Left lung (tissue), 4 donors: ENCODE measurements at regions not wholly inside any gene's neighbourhood (a gene's known extent, or its start where the extent isn't known, plus 50 kb on each side); places are given as distances from the start of the nearest gene placed in this dataset.

ENCODE experiments used
- ATAC-seq: fragments of 200-7000 bp; cut with Tn5 transposase; one replicate; pipeline ENCODE4 v1.9.1; 2020; ENCODE audit warnings: moderate library complexity
- DNase-seq, 4 donors: peaks; one replicate each; pipeline ENCODE4 v3.0.0-alpha.2; 2013 to 2020
- H3K27ac ChIP-seq, 2 donors: fragments of 200-600 bp; sonication (generic) in 1 of 2; one replicate each; pipeline versions ENCODE4 v1.5.0 to v1.8.0; 2020 to 2021
- H3K27me3 ChIP-seq, 2 donors: fragments of 200-600 bp; sonication (generic) in 1 of 2; one replicate each; pipeline versions ENCODE4 v1.5.0 to v1.8.0; 2020 to 2021
- H3K36me3 ChIP-seq, 2 donors: fragments of 200-600 bp; sonication (generic) in 1 of 2; one replicate each; pipeline versions ENCODE4 v1.5.0 to v1.8.0; 2020 to 2021
- H3K4me1 ChIP-seq, 2 donors: fragments of 200-600 bp; one replicate each; pipeline ENCODE4 v1.8.0; 2021
- H3K4me3 ChIP-seq, 2 donors: fragments of 200-600 bp; sonication (generic) in 1 of 2; one replicate each; pipeline versions ENCODE4 v1.5.0 to v1.8.0; 2020 to 2021; ENCODE audit warnings: mild to moderate bottlenecking in 1 of 2
- H3K9me3 ChIP-seq, 2 donors: fragments of 200-600 bp; sonication (generic) in 1 of 2; one replicate each; pipeline versions ENCODE4 v1.5.0 to v1.8.0; 2020 to 2021
- intact Hi-C, 2 donors: fragments of 100-400 bp; cut with DNase I; formaldehyde crosslinking; loops; one replicate each; pipeline versions ENCODE4 v1.11.2 to v1.14.2; 2022
- TF ChIP-seq, protein P1 (sequence below), 2 donors: fragments of 200-600 bp; sonication (generic) in 1 of 2; IDR thresholded peaks; one replicate each; pipeline versions ENCODE4 v1.5.0 to v1.8.0; 2021; ENCODE audit warnings: antibody characterized with exemption in 2 of 2
- donor health status: DM: no; HTN: yes; CAD: no.
- donor health status: DM: no; HTN: no; CAD: no.

GRCh38 chr2:6685447-6685846 is 180.3 kb downstream of the CMPK2 start:
- ATAC-seq (no peak), DNase-seq (no peak)
- Histone ChIP-seq H3K36me3 (no peaks in the 10 kb centered on the region), H3K9me3 (peaks cover 0 to 9% of the 10 kb centered on the region in 2 donors), H3K27ac (no peak overlapping the region), H3K27me3 (no peaks in the 10 kb centered on the region), H3K4me1 (no peaks in the 10 kb centered on the region), H3K4me3 (no peak overlapping the region)
- intact Hi-C loops: no loop called here
- TF ChIP-seq, protein P1, sequence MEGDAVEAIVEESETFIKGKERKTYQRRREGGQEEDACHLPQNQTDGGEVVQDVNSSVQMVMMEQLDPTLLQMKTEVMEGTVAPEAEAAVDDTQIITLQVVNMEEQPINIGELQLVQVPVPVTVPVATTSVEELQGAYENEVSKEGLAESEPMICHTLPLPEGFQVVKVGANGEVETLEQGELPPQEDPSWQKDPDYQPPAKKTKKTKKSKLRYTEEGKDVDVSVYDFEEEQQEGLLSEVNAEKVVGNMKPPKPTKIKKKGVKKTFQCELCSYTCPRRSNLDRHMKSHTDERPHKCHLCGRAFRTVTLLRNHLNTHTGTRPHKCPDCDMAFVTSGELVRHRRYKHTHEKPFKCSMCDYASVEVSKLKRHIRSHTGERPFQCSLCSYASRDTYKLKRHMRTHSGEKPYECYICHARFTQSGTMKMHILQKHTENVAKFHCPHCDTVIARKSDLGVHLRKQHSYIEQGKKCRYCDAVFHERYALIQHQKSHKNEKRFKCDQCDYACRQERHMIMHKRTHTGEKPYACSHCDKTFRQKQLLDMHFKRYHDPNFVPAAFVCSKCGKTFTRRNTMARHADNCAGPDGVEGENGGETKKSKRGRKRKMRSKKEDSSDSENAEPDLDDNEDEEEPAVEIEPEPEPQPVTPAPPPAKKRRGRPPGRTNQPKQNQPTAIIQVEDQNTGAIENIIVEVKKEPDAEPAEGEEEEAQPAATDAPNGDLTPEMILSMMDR (IDR thresholded peaks at IDR 0.05): no peak

DNA sequence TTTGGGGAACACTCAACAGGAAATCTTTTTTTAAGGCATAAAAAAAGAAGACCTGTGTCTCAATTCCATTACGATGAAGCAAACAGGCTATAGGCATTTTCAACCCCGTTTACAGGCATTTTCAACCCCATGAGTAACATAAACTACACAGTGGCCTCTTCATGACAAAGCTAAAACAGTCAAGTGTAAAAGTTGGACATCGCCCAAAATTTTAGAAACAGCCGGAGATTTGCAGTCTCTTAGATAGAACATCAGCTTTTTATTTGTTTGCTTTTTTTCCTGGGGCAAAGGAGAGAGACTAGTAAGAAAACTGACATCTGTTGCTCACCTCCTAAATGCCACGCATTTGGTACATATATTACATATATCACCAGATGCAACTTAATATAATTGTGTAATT is 173.7 kb downstream of the CMPK2 start:
- H3K4me1 ChIP-seq: no peaks in the 10 kb centered on the region
- intact Hi-C loops: no loop called here
- no peak overlapping the region for H3K27ac ChIP-seq
- H3K36me3 ChIP-seq: no peaks in the 10 kb centered on the region
- DNase-seq (peak in 2 of 4 donors; percentile 48 to 72), ATAC-seq (no peak)
- H3K4me3 ChIP-seq: no peak overlapping the region
- TF ChIP-seq, protein P1 (IDR thresholded peaks at IDR 0.05): no peak
- H3K9me3 ChIP-seq: peaks cover 0 to 6% of the 10 kb centered on the region in 2 donors
- no peaks in the 10 kb centered on the region for H3K27me3 ChIP-seq

DNA sequence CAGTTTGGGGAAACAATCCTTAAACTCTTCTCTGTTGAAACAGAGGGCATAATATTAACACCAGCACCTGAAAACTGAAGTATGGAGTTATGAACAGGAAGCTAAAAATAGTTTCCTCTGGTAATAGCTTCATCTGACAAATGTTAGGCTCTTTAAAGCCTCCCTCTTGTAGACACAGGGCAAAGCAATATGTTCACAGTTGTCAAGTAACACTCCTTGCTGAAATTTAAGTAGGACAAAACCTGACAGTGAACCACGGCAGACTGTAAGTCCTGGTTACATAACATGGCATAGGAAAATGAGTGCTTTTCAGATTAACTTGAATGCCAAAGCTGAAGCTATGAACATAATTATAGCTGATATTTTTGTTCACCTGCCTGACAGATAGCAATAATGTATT is 172.9 kb downstream of the CMPK2 start:
- no peaks in the 10 kb centered on the region for H3K36me3 ChIP-seq
- intact Hi-C loops: no loop called here
- H3K4me3 ChIP-seq: no peak overlapping the region
- H3K9me3 ChIP-seq: peaks cover 0 to under 1% of the 10 kb centered on the region in 2 donors
- ATAC-seq: peak; percentile 71
- no peak for DNase-seq
- no peak overlapping the region for H3K27ac ChIP-seq
- no peaks in the 10 kb centered on the region for H3K4me1 ChIP-seq
- H3K27me3 ChIP-seq: no peaks in the 10 kb centered on the region
- TF ChIP-seq, protein P1 (IDR thresholded peaks at IDR 0.05): no peak

DNA sequence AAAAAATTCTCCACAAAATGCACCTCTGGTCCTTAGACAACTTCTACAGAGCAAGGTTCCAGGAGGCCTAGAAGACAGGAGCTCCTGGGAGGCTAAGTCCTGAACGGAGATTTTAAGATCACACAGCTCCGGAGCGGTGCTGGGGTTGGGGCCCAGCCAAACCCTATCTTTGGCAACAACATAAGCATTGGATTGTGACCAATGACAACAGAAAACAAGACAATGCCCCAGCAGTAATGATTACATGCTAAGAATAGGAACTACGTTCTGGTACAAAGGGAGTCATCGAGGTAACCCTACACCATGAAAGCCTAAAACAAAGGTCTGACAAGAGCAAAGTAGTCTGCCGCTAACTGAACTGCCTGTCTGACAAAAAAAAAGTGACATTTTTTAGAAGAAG is 171.2 kb downstream of the CMPK2 start:
- H3K9me3 ChIP-seq: no peaks in the 10 kb centered on the region
- no peaks in the 10 kb centered on the region for H3K4me1 ChIP-seq
- ATAC-seq (no peak), DNase-seq (peak in 1 of 4 donors; percentile 25)
- TF ChIP-seq, protein P1 (IDR thresholded peaks at IDR 0.05): no peak
- no peak overlapping the region for H3K4me3 ChIP-seq
- no peaks in the 10 kb centered on the region for H3K36me3 ChIP-seq
- H3K27me3 ChIP-seq: no peaks in the 10 kb centered on the region
- H3K27ac ChIP-seq: no peak overlapping the region
- intact Hi-C loops: no loop called here

DNA sequence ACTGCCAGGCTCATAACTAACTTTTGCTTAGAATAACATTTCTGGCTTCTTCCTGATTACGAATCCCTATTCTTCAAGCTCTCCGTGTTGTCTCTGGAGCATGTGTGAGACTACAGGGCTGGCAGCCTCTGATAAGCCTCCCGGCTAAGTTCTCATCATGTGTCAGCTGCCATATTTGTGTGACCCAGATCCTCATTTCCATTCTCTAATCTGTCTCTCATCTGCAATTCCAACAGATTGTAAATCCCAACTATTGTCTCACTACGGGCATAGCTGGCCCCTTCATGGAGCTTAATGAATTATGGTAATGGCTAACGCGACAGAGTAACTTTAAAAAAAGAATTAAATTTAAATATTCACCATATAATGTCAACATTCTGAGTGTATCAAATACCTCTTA is 165.4 kb downstream of the CMPK2 start:
- H3K27me3 ChIP-seq: no peaks in the 10 kb centered on the region
- no peak for ATAC-seq

More for the DNA sequence above, 165.4 kb downstream of the CMPK2 start:
- TF ChIP-seq, protein P1 (IDR thresholded peaks at IDR 0.05): no peak
- H3K36me3 ChIP-seq: no peaks in the 10 kb centered on the region
- H3K4me1 ChIP-seq: no peaks in the 10 kb centered on the region
- DNase-seq: no peak
- H3K4me3 ChIP-seq: no peak overlapping the region
- no peak overlapping the region for H3K27ac ChIP-seq
- intact Hi-C loops: no loop called here
- H3K9me3 ChIP-seq: peaks cover 0 to 26% of the 10 kb centered on the region in 2 donors
